Activated CD4-positive, alpha-beta T cell treated with anti-CD3 and anti-CD28 coated beads, Interleukin-2, amount 50 U/mL, for 4 hours (primary cell): ENCODE measurements at regions not wholly inside any gene's neighbourhood (a gene's known extent, or its start where the extent isn't known, plus 50 kb on each side); places are given as distances from the start of the nearest gene placed in this dataset.
"Not testable (repeated sequence)": the region's sequence is repeated elsewhere in the genome, so short reads cannot be mapped to it uniquely, and the experiment has no call there.

Experiments
- DNase-seq, 2 experiments: peaks; one replicate each; pipeline ENCODE4 v3.0.0-alpha.2; 2020

DNA sequence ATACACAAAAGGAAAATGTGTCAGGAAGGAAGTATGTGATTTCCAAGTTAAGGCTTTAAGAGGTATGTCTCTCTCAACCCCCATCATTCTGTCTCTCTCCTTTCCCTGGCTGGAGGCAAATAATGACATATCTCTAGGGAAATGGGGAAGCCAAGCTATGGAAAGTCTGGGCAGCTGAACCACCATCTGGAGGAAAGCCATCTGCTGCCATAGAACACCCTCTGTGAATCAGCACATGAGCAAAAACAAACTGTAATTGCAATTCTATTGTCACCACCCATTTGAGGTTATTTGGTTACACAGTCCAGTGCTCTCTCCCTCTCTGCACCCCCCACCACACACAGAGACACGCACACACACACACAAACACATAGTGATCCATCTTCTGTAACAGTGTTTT lies 766.2 kb downstream of the FLRT2 start:
- no peak for DNase-seq

DNA sequence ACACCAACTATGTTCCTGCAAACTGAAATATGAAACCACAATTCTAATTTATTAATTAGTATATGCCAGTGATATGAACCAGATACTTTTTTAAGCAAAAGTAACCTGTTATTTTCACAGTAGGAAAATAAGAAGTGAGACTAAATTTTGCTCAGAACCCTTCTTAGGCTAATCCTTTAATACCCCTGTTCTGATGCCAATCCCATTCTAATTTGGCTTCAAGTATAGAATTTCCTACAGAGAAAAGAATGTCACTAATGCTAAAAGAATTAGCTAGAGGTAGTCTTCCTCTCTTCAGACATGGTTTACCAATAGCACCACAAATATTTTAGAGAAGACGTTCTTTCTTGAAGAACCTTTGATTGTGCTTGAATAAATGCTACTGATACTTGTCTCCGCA lies 758.4 kb downstream of the FLRT2 start:
- no peak for DNase-seq

- no peak for DNase-seq
Measured at GRCh38 chr14:86279405-86279804, 749.5 kb downstream of the FLRT2 start.

DNA sequence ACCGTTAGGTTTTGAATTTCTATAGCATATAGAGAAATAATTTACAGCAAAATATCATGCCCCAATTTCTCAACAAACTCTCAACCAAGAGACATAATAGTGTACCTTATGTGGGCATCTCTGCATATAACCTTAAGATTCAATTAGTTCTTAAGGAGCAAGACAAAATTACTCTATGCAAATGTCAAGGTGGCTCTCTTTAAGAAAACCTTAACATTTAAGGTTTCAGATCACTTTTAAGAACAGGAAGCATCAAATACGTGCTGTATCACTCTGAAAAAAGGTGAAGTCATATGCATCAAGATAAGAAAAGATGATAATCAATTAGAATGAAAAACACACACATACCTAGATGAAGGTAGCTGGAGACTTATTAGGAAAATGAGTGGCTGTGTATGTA lies 728.0 kb downstream of the FLRT2 start:
- no peak for DNase-seq

DNA sequence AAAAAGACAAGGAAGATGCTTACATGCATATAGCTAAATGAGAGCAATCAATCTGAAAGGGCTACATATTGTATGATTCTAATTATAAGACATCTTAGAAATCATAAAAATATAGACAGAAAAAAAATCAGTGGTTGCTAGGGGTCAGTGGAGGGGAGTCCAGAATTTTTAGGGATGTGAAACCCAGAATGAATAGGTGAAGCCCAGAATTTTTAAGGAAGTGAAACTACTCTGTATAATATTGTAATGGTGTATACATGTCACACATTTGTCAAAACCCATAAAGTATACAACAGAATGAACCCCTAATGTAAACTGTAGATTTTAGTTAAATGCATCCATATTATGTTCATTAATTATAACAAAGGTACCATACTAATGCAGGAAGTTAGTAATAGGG lies 713.2 kb downstream of the FLRT2 start:
- no peak for DNase-seq

DNA sequence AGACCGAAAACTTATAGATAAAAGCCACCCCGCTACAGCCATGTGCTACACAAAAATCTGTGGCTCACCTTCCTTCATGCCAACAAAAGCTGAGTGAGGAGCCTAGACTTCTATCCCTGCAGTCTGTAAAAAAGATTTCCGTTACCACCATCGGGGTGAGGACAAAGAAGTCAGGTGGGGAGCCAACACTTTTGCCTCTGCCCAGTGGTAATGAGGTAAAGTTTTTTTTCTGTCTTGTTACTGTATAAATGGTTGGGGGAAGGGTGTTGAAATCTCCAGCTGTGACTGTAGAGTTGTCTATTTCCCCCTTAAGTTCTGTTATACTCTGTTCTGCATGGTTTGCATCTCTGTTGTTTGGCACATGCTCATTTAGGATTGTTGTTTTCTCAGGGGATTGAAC lies 707.8 kb downstream of the FLRT2 start:
- DNase-seq = no peak

DNA sequence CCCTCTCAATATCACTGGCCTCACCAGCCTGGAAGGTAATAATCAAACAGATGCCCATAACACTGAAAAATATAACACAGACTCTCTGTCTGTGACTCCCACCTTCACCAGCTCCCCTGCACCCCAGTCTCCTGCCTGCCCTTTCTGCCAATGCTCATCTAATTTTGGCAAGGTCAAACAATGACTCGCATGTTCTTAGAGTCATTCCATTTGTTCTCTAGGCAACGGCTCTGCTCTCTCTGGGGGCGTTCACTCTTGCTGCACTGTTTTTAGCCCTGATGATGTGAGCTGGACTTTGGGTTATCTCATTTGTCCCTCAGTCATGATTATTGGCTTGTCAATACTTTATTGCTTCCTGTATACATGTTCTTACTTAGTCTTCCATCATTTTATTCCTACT lies 691.8 kb downstream of the FLRT2 start:
- no peak for DNase-seq

GRCh38 chr14:86221000-86221399 lies 691.1 kb downstream of the FLRT2 start:
- no peak for DNase-seq

DNA sequence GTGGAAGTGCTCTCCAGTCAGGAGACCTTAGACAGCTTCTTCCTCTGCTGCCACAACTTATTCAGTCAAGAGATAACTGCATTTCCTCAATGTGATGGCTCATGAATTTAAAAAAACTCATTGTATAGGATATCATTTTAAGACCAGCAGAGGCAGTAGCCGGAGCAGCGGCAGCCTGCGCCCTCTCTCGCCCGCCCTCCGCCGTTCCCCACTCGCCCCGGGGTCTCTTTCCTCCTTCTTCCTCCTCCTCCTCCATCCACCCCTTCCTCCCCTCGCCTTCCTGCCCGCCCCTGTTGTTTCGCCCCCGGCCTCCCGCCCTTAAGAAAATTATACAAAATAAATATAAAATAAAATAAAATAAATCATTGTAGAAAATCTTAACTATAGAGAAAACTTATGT lies 687.6 kb downstream of the FLRT2 start:
- DNase-seq = no peak

DNA sequence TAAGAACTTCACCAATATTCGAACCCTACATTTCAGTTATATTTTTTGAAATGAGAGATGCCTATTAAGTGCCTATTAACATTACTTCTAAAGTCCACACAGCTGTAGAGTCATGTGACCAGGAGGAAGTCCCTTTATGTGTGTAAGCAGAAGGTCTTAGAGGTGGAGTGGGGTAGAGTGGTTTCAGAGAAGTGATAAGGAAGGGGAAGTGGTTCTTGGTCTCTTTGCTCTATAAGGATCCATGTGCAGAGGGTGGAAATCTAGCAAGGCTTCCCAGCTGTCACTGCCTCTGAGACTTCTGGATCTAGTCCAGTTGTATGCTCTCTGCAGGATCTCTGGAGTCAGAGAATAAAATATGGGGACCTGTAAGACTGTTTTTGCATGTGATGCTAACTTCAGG lies 673.9 kb downstream of the FLRT2 start:
- no peak for DNase-seq

GRCh38 chr14:86196471-86196870 lies 666.5 kb downstream of the FLRT2 start:
- no peak for DNase-seq

DNA sequence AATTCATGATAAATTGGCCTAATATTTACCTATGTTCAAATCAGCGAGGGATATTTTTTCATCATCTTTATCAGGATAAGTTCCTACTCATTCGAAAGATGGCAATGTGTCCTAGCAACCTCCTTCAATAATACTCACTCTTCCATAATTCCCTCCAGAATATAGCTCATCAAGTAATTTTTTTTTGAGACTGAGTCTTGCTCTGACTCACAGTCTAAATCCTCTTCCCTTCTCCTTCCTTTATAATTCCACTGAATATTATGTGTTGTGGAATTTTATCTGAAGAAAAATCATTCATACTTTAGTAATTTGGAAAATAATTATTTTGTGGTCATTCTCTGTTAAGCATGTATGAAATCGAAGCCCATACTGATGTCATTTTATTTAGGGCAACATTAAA lies 663.8 kb downstream of the FLRT2 start:
- DNase-seq = no peak

- no peak for DNase-seq
Measured at GRCh38 chr14:86179980-86180379, 650.0 kb downstream of the FLRT2 start.

DNA sequence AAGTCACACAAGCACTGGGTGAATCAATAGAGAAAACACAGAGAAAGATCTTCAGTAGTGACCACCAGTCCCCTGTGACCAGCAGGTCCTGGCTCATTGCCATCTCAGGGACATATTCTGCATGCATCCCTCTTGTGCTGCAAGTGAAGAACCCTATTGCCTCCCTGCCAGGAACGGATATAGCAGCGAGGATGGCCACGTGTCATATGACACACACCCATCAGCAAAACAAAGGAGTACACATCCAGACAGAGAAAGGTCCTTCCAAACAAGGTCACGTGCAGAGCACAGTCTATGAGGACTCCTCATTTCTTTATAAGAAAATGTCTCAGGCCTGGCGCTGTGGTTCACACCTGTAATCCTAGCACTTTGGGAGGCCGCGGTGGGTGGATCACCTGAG lies 638.4 kb downstream of the FLRT2 start:
- no peak for DNase-seq

DNA sequence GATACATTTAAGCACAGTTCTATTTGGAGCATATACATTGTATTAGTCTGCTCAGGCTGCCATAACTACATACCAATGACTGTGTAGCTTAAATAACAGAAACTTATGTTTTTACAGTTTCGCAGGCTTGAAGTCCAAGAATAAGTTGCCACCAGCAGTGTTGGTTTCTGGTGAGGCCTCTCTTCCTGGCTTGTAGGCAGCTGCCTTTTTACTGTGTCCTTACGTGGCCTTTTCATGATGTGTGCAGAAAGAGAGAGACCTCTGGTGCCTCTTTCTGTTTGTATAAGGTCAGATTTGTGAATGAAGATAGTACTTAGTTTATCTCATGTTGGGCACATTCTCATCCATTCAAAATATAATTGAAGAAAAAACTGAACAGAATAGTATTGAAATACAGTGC lies 636.6 kb downstream of the FLRT2 start:
- no peak for DNase-seq

DNA sequence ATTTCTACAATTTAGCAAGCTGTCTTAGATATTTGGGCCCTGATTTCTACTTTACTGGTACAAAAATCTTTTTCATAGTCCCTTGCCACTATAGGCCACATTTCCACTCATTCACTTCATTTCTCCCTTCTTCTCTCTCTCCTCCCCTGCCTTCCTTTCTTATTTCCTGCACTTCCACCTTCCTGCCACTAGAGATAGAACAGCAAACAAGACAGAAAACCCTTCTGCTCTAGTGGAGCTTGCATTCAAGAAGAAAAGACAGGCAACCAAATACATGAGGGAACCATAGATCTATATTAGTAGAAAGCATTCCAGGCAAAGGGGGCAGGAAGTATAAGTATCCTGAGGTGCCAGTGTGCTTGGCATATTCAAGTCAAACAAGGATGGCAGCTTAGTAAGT lies 623.5 kb downstream of the FLRT2 start:
- DNase-seq = no peak

- no peak for DNase-seq
Measured at GRCh38 chr14:86143248-86143647, 613.3 kb downstream of the FLRT2 start.

GRCh38 chr14:86141966-86142365 lies 612.0 kb downstream of the FLRT2 start:
- DNase-seq = no peak

- no peak for DNase-seq
Measured at GRCh38 chr14:86129426-86129825, 599.5 kb downstream of the FLRT2 start.

DNA sequence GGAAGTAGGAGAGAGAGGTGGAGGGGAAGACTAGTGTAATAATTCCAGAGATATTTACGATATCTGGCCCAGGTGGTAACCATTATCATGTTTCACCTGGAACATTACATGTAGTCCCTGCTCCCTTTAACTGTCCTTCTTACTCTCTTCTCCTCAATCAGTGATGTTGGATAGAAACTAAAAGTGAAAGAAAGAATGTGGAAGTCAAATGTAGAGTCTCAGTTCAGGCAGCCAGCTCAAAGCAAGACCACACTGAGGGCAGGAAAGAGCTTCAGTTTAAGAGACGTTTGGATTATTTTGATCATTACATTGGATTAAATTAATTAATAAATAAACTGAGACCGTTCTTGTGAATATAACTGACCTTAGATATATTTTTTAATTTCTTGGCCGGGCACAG lies 594.4 kb downstream of the FLRT2 start:
- DNase-seq = no peak

- no peak for DNase-seq
Measured at GRCh38 chr14:86115972-86116371, 586.0 kb downstream of the FLRT2 start.

- DNase-seq = not testable (repeated sequence)
Measured at GRCh38 chr14:86110871-86111270, 580.9 kb downstream of the FLRT2 start.

DNA sequence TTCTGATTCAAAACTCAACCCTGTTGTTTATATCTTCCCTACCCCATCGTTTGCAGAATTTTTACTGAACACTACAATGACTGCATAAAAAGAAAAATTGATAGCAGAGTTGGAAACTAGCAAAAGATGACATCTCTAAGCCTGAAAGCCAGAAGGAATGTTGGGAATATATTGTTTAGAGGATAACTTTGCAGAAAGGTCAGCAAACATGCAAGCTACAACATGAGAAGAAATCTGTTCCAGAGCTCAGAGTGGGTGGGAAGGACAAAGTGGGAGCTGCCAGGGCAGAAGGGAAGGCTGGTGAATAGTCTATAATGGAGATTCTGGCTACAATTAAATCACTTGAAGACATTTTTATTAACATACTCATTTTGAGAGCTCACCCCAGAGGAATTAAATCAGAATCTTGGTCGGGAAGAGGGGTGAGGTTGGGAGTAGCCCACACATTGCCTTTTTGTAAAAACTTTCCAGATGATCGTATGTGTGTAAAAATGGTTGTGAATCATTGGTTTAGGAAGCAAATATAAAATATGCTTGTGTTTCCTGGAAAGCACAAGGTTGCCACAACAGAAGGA lies 574.8 kb downstream of the FLRT2 start:
- DNase-seq = no peak

DNA sequence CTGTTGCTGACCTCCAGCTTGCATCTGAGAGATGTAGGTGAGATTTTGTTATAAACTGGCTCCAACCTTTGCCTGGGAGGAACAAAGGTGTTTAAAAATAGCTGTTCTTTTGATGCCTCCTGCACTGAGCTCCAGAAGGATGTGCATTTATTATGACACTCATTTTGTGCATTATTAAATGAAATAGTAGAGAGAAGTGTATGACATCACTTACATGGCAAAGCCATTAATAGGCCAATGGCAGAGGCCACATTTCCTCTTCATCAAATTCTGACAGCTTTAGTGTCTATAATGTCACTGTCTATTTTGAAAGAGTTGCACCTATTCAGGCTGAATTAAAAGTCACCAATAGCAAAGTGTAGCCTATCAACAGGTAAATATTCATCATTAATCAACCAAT lies 564.6 kb downstream of the FLRT2 start:
- no peak for DNase-seq

DNA sequence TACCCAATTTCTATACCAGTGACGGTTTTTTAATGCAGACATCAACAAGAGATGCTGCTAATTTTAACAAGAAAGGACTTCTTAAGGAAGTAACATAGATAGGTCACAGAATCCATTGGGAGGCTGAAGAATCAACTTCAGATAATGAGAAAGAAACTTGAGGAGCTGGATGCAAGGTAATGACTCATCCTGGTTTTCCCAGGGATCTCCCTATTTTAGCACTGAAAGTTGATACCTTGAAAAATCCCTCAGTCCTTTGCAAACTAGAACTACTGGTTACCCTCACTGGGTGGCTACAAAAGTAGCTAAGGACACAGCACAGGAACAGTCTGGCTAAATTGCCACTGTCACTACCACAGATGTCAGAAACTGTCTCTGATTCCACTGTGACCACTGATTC lies 561.9 kb downstream of the FLRT2 start:
- no peak for DNase-seq

GRCh38 chr14:86088156-86088555 lies 558.2 kb downstream of the FLRT2 start:
- no peak for DNase-seq
